Right forelimb (tissue), 1 donor: ENCODE measurements at regions not wholly inside any gene's neighbourhood (a gene's known extent, or its start where the extent isn't known, plus 50 kb on each side); places are given as distances from the start of the nearest gene placed in this dataset.

Experiments used
- DNase-seq: peaks from one replicate; pipeline ENCODE4 v3.0.0-alpha.2; 2018

DNA sequence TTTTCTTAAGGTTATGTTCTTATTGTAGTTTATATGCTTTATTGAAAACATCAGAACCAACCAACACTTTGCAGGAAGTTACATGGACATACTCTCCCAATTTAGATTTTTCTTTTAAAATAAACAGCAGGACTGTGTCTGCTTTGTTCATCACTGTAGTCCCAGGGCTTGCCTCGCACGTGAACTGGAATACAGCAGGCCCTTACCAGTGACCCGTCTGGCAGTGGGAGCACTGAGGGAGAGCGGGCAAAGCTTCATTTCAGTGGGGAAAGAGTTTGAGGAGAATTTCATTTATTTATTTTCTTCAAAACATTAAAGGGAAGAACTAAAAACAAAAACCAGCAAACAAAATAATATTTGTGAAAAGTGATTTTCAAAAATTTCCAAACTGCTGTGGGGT lies 230.8 kb downstream of the PAX1 start:
- no peak for DNase-seq

DNA sequence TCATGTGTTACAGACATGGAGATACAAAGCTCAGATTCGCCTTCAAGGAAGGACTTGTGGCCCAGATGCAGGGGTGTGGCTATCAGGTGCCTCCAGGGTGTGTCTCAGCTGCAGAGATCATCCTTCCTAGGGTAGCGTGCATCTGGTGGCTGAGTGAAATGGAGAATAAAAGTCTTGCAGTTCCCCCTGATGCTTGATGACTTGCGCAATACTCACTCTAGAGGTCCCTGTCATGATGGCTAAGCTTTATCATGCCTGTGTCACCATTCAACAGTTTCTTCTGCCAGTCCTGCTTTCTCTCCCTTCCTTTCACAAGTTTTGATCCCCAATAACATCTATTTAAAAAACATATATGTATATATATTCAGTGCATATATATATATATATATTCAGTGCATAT lies 228.1 kb downstream of the PAX1 start:
- DNase-seq, result no peak

DNA sequence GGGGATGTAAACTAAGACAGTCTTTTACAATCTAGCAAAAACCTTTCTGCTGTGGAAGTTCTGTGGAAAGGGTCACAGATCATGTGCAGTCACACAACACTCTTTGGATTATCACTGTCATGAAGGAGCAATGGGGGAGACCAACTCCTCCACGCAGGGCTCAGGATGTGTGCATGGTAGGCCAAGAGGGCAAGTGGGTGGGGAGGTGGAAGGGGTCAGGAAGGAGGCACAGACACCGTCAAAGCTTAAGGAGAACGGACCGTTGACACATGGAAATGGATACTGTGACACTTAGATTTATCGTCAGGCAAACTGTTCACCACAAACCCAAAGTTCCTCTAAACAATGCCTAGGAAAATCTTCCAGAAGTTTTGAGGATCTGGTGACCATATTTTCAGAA lies 215.8 kb downstream of the PAX1 start:
- DNase-seq, result no peak

DNA sequence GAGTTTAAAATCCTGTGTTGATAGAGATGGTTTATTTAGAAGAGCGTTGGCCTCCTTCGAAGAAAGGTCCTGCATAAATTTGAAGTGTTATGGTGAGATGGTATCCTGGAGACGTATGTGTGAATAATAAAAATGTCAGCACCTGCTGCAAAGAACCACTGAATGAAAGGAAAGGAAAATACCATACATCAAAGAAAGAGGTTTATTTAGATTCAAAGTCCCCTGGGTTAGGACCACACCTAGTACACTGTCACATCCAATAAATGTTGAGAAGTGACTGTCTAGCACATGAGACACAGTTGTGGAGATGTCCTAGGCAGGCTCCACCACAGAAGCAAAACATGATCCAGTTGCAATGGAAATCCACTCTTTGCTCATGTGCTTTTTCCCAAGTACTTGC lies 214.7 kb downstream of the PAX1 start:
- DNase-seq, result no peak

DNA sequence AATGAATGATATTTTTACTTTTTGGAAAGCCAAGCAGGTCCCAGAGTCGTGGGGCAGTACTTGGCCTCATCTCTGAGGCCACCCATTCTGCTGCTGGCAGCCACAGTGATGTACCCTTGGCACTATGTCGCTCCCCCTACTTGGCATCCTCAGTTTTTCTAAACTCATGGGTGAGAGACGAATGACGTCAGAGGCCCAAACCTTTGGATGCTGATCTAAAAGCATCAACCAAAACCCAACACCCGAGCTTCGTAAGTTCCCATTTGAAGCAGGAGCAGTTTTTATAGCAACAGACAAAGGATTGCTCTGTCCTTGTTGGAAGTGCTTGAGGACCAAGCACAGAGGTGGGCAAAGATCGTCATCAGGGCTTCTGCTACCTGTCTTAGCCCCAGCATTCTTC lies 212.9 kb downstream of the PAX1 start:
- no peak for DNase-seq

DNA sequence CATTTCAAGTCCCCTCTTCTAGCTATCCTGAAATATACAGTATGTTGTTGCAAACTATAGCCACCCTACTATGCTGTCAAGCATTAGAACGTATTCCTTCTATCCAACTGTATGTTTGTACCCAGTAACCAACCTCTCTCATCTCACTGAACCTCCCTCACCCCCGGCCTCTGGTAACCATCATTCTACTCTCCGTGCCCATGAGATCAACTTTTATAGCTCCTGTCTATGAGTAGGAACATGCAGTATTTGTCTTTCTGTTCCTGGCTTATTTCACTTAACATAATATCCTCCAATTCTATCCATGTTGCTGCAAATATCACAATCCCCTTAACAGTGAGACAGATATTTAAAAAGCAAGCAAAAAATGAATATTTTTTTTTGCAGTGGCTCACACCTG lies 196.9 kb downstream of the PAX1 start:
- DNase-seq, result no peak

DNA sequence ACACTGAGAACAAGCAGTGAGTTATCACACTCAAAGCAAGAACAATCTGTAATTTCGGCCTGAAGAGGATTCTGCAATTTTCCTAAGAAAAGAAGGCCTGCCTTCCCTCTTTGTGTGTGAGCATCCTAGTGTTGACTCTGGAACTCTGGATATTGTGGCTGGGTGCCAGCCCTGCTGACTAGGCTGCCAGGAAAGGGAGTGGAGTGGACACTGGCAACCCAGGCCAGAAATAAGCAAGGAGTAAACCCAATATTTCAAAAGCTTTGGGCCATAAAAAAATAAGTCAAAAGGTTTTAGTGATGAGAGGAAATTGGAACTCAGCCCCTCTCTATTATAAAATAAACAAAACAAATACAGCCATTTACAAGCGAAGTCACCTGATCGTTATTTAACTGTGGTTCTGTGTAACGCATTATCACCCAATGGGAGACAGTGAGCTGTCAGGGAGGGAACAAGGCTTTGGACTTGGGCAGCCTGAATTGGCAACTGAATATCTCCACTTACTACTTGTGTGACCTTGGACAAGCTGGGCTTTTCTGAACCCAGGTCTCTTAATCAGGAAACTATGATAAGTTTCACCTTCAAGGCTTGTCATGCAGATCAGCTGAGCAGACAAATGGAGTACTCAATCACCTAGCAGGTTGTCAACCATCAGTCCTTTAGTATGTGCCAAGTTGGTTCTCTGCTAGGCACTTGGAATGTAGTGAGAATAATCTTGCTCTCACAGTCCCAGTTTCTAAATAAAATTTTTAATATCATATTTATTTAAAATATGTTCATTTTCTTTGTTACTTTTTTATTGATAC lies 196.2 kb downstream of the PAX1 start:
- peak; percentile 55 for DNase-seq

DNA sequence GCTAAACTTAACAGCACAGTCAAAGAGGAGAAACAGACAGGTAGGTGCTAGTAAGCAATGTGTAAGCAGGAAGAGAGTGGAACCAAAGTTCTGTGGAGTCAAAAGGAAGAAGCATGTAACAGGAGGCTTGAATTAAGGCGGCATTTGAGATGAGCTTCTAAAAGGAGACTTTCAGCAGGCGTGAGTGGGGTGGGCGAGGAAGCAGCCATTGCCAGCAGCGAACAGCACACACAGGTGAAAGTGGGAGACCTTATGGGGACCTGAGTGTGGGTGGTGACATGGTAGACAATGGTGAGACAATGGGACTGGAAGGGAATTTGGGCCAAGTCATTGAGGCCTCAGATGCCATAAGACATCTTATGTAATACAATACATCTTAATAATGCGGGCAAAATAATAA lies 195.0 kb downstream of the PAX1 start:
- no peak for DNase-seq

DNA sequence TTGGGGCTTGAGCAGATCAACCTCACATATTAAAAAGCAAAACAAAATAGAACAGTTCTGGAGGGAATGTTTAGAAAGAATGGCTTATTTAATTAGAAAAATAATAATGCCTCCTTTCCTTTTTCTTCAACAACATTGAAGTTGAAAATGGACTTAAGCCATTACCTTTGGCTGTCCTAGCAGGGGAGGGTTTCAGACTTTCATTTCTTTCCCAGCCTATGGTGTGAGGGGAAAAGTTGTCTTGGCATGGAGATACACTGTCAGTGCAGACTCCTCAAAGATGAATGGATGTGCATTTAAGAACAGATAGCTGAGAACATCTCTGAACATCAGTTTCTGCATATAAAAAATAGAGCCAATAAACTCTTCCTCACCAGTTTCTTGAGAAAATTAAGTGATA lies 169.5 kb downstream of the PAX1 start:
- DNase-seq, result no peak

DNA sequence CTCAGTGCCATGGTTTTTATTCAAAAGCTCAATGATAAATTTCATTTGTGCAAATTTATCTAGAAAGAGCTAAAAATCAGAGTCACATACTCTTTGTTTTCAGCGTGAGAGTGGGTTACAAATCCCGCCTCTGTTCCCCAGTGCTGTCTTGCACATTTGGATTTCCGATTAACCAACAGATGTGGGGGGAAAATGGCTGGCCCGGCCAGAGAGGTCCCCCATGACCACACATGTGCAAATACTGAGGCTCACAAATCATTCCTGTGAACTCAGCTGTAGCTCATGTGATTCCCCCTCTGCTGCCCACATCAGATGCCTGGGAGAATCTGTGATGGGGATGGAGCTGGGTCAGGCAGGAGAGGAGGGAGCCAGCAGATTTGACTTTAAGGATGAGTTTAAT lies 168.7 kb downstream of the PAX1 start:
- no peak for DNase-seq

DNA sequence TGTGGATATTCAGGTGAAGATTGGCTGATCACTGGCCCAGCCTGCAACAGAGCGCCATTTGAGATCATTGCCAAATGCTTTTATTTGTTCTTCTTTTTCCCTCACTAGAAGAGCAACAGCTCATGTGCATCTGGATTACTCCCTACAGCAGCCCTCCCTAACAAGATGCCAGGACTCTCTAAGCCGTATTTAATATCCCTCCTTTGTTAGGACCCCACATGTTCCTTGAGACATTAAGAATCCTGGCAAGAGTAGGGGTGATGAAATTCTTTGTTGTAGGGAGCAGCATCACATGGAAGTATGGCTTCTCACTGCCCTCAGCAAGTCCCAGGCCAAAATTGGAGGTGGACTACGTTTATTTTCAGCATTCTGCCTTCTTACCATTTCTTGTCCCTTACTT lies 167.8 kb downstream of the PAX1 start:
- DNase-seq, result no peak

DNA sequence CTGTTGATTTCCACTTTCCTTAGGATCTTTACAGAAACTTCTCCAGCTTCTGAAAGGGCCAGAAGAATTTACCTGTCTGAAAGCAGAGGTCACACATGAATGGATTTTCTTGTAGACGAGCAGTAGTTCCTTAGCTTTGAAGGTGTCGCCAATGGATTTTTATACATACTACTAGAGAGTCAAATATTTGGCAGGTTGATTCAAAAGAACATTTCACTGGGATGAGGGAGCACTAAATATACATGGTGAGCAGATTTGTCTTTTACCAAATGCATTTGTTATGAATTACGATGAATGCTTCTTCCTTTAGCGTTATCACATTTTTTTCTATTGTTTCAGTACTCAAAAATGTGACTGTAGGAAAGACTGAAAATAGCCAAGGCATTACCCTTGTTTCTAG lies 162.3 kb downstream of the PAX1 start:
- DNase-seq, result no peak

DNA sequence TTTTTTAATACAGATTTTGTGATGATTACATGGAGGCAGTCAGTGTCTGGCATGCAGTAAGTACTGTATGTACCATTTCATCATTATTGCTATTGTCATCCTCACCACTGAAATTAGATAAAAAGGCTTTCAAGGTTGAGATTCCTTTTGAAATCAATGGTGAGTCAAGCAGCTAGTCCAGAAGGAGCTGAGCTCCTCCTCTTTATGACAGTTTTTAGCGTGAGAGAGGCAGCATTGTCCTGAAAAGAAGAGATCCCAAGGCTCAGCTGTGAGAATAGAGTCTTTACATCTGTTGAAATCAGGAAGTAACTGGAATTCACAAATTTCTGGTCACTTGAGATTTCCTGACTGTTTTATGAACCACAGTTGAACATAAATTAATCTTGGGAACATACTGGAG lies 161.9 kb downstream of the PAX1 start:
- DNase-seq, result no peak

DNA sequence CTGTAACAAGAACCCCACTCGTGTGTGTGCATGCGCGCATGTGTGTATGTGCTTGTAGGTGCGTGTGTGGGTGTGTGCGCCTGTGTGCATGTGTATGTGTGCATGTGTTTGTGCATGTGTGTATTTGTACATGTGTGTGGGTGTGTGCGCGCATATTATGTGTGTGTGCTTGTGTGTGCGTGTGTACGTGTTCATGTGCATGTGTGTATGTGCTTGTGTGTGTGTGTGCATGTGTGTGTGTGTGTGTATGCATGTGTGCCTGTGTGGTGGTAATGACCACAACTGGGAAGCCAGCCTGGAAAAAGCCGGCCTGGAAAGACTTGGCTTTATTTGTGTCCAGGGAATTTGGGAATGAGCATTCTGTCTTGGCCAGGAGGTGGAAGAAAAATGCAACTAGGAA lies 157.5 kb downstream of the PAX1 start:
- DNase-seq, result peak; percentile 57

DNA sequence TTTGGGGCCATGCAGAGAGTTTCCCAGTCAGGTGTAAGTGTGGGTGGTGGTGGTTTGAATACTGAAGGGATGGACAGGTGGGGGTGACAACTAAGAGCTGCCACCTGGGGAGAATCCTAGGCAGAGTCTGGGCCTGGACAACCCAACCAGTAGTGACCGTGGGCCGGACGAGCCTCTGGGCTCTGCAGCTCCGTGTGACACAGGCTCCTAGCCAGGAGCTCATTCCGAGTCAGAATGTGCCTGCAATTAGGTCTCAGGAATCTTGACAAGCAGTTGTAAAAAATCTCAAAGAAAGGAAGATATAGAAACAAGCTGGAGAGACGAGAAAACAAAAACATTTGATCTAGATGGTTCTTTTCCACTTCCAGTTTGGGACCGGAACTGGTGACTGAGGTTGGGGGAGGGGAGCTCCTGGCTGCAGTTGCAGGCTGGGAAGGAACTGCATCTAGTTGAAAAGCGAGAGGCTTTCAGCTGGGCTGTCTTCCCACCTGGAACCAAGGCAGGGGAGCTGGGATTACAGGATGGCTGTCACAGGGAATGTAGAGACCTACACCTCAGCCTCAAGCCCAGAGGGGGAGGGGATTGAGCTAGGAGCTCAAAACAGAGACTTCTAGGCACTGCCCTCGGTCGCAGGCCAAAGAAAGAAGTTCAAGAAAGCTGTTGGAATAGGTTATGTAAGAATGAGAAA lies 156.9 kb downstream of the PAX1 start:
- no peak for DNase-seq

DNA sequence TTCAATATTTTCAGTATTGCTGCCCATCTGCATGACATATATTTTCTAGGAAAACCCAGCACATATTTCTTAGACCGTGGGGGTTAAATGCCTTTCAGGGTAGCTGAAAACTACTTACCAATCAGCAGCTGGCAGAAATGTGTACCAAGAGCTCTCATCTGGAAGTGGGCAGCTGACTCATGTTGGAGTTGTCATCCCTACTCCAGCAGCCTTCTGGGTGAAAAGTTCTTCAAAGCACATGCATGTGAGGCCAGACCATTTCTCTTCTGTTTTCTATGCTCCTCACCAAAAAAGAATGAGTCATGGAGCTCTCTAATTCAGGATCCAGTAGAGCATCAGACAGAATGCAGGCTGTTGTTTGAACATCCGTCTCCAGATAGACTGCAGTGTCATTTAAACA lies 135.5 kb downstream of the PAX1 start:
- no peak for DNase-seq

DNA sequence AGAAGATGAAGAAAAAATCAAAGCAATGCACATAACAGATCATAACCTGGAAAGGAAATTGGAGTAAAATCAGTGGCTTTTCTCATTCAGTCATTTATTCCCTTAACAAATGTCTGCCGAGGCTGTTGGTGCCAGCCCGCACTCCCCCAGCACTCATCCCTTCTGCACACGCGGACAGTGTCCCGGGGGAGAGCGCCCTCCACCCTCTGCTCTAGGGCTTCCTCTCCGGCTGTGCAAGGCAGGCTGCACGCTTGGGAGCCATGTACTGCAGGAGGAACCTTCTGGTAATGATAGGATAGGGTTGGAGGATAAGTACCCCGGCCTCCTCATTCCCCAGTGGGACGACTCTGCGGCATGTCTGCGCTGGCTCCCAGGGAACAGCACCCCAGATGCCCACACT lies 134.5 kb downstream of the PAX1 start:
- DNase-seq, result no peak

DNA sequence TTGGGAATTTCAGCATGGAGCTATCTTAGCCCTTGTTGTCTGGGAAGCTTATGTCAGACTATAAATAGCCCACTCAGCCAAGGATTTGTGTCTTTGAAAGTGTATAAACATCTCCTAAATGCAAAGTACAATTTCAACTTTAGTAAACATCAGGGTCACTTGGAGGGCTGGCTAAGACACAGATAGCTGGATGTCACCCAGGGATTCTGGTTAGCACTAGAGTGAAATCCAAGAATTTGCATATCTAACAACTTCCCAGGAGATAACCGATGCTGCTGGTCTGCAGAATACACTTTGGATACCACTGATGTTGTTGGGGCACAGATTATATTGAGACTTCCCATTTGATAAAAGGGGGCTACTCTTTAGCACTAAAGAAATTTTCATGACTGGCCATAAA lies 130.9 kb downstream of the PAX1 start:
- no peak for DNase-seq

DNA sequence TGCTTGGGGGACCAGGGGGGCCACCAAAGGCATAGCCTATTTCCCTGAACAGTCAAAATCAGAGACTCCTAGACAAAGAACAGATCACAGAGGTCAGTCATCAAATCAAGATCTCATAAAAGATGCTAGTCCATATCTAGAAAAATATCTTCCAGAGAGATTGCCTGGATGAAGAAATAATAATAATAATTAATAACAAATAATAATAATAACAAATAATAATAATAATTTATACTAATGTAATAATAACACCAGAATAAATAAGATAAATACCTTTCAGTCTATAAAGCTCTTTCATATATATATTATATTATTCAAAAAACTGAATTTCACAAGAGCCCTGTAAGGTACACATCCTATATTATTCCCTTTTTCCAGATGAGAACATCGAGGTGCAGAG lies 129.6 kb downstream of the PAX1 start:
- no peak for DNase-seq

DNA sequence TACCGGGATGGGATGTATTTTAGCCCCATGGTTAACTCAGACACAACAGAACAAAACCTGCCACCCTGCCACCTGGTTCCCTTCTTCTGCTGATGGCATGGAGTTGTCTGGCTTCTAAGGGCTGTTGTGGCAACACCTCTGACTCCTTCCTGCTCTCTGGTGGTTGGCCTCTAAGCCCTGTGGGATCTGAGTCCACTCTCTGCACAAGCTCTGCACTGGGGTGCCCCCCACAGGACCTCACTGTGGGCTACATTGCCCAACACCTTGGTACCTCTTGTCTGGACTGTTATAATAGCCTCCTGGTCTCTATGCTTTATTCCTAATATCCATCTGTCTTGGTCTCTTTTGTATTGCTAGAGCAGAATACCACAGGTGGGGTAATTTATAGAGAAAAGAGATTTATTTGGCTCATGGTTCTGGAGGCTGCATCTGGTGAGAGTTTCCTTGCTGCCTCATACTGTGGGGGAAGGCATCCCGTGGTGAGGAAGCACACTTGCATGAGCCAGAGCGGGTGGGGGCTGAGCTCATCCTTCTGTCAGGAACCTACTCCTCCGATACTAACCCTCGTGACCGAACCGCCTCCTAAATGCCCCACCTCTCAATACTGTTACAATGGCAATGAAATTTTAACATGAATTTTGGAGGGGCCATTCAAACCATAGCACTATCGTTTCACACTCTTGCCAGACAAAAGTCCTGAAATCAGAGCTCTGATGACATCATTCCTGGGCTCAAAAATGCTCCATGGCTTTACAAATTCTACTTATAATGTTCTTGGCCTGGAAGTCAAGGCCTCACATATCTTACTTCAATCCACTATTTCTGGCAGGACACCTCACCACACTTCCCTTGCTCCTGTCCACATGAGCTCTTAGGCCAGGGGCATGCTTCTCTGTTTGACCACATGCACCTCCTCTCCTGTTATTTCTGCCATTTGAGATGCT lies 127.2 kb downstream of the PAX1 start:
- peak; percentile 54 for DNase-seq

DNA sequence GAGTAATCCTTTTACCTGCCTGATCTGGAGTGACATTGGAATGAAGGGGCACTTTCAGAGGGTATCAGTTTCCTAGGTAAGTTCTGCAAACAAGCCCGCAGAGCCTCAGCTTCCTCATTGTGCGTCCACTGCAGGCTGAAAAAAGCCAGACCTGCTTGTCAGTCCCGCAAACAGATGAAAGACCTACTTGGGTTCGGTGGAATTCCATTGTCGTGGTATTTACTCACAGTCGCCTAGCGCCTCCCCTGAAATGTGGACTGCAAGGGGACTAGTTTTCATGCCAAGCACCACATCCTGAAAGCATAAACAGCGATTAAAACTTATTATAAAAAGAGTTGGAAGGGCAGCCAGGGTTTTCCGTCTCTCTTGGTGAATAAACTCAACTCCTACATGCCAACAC lies 121.5 kb downstream of the PAX1 start:
- DNase-seq, result no peak

DNA sequence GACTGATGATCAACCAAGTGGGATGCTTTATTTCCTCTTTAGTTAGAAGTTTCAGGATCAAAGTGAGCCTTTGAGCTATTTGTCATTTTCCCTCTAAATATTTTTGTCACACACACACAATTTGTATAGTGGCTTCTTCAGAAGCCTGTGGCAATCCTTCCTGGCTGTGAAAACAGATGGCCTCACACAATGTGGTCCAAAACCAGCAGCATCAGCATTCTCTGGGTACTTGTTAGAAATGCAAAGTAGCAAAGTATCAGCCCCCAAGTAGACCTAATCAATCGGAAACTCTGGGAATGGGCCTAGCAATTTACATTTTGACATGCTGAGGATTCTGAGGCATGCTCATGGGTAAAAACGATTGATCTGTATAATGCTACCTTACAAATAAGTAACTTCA lies 115.9 kb downstream of the PAX1 start:
- no peak for DNase-seq

DNA sequence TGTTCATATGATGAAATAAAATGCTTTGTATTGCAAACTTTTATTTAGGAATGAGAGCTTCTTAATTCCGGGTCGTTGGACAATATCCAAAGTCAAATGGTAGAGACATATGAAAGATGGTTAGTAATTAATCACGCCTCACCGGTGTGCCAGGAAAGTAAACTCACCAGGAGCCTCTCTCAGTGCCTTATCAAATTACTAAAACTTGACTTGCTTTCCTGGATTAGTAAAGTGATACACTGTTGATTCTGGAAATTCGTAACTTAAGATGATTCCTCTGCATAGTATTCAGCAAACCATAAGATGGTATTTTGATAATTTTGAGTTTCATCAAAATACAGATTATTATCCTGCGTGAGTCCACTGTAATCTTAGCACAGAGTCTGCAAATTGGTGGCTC lies 115.2 kb downstream of the PAX1 start:
- DNase-seq, result no peak

DNA sequence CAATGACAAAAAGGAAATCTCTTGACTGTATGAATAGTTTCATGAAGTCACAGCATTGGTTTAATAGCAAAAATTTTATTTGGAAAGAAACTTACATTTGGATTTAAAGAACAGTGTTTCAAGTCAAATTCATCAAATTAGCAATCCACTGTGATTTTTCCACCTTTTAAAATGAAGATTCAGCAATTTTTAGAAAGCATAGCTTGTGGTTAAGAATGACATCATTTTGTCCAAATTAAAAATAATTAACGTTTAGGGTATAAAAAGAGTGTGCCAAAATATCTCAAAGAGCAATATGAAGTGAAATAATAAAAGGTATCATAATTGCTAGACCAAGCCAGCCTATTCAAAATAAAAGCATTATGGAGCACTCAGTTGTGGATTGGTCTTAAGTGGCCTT lies 114.6 kb downstream of the PAX1 start:
- DNase-seq, result no peak
